Activated gamma-delta T cell treated with Interleukin-2 at 50 U/mL for 16 hours (primary cell): ENCODE measurements at regions not wholly inside any gene's neighbourhood (a gene's known extent, or its start where the extent isn't known, plus 50 kb on each side); places are given as distances from the start of the nearest gene placed in this dataset.
"Not testable (repeated sequence)": the region's sequence is repeated elsewhere in the genome, so short reads cannot be mapped to it uniquely, and the experiment has no call there.

Experiments used
- DNase-seq: peaks from one replicate; pipeline ENCODE4 v3.0.0-alpha.2; 2020

DNA sequence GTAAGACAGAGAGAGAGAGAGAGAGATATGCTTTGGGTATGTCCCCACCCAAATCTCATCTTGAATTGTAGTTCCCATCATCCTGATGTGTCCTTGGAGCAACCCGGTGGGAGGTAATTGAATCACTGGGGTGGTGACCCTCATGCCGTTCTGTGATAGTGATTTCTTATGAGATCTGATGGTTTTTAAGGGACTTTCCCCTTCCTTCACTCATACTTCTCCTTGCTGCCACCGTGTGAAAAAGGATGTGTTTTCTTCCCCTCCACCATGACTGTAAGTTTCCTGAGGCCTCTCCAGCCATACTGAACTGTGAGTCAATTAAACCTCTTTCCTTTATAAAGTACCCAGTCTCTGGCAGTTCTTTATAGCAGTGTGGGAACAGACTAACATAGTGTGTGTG is 60.3 kb downstream of the EOMES start:
- no peak for DNase-seq

DNA sequence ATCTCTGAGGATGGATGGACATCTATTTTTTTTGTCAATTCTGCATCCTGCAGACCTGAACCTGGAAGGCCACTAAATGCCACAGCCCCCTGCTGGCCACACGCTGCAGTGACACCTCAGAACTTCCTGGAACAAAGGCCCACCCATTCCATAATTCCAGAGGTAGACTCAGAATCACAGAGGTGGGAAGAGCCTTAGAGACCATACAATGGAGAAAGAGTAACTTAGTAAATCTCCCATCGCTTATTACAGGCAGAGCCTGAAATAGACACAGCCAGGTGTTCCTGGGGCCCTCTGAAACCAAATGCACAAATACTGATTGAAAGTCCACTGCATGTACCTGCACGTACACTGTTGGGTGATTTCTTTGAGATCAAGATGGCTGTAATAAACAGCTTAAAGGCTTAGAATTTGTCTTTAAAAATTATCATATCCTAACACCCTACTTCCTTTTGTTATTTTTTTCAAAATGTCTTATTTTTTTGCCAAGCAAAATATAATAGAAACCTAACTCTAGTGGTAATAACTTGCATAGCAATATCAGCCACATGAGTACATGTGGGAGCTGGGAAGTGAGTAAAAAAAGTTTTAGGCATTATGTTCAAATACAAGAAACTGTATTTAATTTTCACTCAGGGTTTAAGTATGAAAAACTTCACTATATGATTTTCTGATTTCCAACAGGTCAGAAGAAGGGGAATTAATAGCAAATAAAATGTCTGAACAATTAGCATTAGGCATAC is 62.7 kb downstream of the EOMES start:
- peak; percentile 46 for DNase-seq

- DNase-seq: no peak
Measured at GRCh38 chr3:27658741-27659140, 63.4 kb downstream of the EOMES start.

DNA sequence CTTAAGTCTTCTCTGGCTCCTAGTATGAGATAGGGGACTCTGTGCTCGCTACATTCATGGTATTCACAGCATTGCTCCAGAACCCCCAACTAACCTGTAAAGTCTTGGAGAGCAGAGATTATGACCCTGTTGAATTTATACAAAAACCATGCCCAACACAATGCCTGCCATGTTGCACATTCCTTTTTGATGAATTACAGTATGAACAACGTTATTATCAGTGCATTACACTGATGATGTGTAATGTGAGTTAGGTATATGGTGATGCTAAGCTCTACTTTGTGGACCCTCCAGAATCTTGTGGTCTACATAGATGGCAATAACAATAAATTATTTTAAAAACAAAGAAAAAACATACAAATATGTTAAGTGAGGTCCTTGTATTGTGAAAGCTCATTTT is 64.3 kb downstream of the EOMES start:
- DNase-seq: no peak

DNA sequence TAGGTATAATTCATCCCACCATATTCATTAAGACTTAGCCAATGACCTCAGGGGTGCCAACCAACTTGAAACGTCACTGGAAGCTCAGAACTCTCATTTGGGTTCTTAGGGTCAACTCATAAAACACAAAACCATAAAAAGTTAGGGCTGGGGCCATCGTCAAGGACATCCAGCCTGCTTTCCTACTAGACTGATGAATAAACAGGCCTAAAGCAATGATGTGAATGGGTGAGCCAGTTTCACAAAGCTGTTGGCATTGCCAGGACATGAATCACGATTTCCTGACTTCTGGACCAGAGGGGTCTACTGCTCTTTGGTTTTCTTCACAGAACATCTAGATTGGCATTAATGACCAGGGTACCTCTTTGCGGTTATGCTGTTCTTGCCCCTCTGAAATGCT is 64.7 kb downstream of the EOMES start:
- no peak for DNase-seq

DNA sequence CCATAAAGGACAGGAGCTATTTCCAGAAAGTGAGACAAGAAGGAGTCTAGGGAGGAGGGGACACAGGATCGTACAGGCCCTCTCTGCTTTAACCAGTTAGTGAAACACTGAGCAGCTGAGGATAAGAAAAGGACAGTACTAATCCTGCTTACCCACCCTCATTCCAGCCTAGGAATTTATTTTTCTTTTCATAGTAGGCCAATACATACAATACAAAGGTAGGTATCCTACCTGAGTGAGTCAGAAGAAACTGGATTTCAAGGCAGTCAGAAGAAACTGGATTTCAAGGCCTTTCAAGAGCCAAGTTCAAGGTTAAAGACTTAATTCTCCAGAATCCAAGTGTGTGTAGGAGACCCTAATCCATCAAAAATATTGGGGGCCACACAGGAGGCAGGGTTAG is 65.3 kb downstream of the EOMES start:
- DNase-seq: no peak

- DNase-seq: no peak
Measured at GRCh38 chr3:27655547-27655946, 66.6 kb downstream of the EOMES start.

DNA sequence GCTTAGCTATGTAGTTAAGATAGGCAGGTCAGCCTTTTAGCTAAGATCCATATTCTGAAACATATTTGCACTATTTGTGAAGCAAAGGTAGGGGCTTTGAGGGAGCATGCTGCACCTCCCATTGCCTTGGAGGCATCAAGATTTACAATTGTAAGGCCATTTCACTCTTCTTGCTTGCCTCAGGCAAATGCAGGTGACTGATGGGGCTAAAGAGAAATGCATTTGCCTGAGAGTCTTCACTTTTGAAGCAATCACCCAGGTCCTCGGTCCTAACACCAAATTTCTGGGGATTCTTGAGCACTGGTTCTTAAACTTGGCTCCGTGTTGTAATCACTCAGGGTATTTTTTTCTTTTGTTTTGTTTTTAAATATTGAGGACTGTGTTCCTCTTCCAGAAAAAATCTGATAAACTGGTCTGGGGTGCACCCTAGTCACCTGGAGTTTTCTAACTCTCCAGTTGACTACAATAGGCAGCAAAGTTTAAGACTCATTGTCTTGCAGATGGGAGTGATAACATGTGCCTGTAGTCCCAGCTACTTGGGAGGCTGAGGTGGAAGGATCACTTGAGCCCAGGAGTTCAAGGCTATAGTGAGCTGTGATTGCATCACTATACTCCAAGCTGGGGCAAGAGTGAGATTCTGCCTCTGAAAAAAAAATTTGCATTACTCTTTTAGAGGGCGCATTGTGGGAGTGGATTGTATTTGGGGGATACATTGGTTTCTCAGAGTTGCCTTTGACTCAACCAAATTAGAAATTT is 68.1 kb downstream of the EOMES start:
- DNase-seq: no peak

- DNase-seq: no peak
Measured at GRCh38 chr3:27649277-27649676, 72.8 kb downstream of the EOMES start.

DNA sequence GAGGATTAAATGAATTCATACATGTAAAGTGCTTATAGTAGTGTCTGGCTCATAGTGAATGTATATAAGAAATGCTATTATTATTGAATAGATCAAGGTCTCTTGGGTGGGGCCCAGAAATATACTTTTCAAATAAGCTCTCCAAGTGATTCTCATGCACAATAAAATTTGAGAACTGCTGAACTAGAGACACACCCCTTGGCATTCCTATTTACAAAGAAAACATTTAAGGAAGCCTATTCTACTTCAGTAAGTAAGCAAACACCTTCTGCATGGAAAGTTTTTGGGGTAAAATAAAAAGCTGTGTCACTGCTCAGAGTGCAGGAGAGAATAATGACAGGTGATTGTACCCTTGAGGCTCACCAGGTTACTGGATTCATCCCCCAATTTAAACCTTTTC is 75.2 kb downstream of the EOMES start:
- no peak for DNase-seq

DNA sequence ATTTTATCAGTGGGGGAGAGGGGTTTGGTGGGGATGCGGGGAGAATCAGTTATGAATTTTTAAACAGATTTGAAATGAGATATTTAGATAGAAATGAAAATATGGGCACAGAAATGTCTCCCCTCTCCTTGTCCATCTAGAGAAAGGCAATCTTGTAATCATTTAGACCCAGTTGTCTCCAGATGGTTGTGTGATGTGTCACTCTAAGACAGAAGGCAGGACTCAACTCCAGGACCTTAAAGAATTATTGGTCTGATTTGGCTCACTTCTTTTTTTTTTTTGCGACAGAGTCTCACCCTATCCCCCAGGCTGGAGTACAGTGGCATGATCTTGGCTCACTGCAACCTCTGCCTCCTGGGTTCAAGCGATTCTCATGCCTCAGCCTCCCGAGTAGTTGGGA is 77.2 kb downstream of the EOMES start:
- DNase-seq: no peak

DNA sequence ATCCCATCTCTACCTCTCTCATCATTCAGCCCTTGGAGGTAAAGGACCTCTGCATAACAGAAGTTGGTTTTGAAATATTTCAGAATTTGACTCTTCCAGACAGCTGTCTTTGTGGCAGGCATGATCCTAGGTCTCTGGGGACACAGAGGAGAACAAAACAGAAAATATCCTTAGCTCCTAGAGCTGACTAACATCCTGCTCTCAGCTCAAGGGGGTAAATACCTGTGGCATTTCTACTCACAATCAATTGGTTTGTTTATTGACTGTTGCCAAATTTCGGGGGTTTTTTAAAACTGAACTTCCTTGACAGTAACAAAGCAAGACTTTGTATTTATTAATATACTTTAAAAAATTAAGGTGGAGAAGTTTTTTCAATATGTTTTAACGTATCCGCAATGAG is 78.8 kb downstream of the EOMES start:
- DNase-seq: no peak

- no peak for DNase-seq
Measured at GRCh38 chr3:27642796-27643195, 79.3 kb downstream of the EOMES start.

- no peak for DNase-seq
Measured at GRCh38 chr3:27641888-27642601, 80.1 kb downstream of the EOMES start.

- no peak for DNase-seq
Measured at GRCh38 chr3:27641271-27641800, 80.8 kb downstream of the EOMES start.

GRCh38 chr3:27639271-27639670 is 82.9 kb downstream of the EOMES start:
- DNase-seq: peak; percentile 14

- no peak for DNase-seq
Measured at GRCh38 chr3:27638594-27638993, 83.5 kb downstream of the EOMES start.

GRCh38 chr3:27637346-27637995 is 84.7 kb downstream of the EOMES start:
- no peak for DNase-seq

GRCh38 chr3:27635006-27635405 is 87.1 kb downstream of the EOMES start:
- not testable (repeated sequence) for DNase-seq

DNA sequence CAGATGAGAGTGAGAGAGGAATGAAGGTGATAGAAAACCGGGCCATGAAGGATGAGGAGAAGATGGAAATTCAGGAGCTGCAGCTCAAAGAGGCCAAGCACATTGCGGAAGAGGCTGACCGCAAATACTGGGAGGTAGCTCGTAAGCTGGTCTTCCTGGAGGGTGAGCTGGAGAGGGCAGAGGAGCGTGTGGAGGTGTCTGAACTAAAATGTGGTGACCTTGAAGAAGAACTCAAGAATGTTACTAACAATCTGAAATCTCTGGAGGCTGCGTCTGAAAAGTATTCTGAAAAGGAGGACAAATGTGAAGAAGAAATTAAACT is 88.9 kb downstream of the EOMES start:
- DNase-seq: peak; percentile 9

- DNase-seq: peak; percentile 39
Measured at GRCh38 chr3:27632431-27633223, 89.5 kb downstream of the EOMES start.

DNA sequence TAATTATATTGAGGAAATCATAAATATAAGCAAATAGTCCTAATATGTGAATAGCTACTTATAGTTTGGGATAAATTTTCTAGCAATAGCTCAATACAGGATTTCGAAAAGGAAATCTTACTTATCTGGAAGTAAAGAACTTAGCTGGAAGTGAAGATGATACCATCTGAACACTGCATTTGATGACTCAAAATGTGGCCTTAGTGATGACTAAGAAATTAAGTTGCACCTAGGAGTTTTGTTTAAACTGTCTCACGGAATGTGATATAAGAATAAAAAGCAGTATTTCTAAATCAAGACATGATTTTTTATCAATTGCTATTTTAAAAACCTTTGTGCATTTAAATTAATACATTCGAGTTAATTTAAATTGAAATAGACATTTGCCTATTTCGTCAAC is 91.2 kb downstream of the EOMES start:
- DNase-seq: no peak
